ENCODE measurements at regions not wholly inside any gene's neighbourhood (a gene's known extent, or its start where the extent isn't known, plus 50 kb on each side); places are given as distances from the start of the nearest gene placed in this dataset.
A peak's percentile ranks its signal among the peaks of the same experiment; 100 is the strongest.

DNA sequence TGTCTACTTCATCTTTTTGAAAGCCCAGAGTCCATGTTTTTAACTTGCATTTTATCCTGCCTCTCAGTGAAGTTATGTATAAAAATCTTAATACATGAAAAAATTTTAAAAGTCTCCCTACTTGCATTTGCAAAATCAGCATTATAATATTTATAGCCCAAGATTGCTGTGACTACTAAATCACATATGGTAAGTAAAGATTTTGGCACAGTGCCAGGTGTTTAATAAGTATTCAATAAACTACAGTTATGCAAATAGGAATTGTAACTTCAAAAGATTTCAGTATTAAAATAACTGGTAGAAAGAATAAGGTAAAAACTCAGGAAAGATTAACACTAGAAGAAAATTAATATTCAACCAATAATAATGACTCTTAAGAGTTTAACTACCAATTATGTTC, 641.7 kb downstream of the LRRIQ3 start:
- Histone ChIP-seq H3K4me3 (no peak overlapping the region), H3K4me2 (no peak overlapping the region), H3K4me1 (ENCODE audit: insufficient read depth) (no peaks in the 10 kb centered on the region), H4K20me1 (replicated peaks; ENCODE audit: insufficient read depth) (no peaks in the 10 kb centered on the region), H3K36me3 (ENCODE audit: insufficient read depth) (no peaks in the 10 kb centered on the region), H2AFZ (no peak overlapping the region), H3F3A (replicated peaks; ENCODE audit: low read depth) (no peaks in the 10 kb centered on the region), H3K79me2 (replicated peaks; ENCODE audit: insufficient read depth) (no peaks in the 10 kb centered on the region), H3K27me3 (ENCODE audit: insufficient read depth) (no peaks in the 10 kb centered on the region), H3K27ac (ENCODE audit: low read depth) (no peak overlapping the region), H3K9me2 (ENCODE audit: insufficient read depth) (no peaks in the 10 kb centered on the region)
- Mint-ChIP-seq H3K27ac (no peak overlapping the region), H3K4me1 (no peaks in the 10 kb centered on the region), H3K4me3 (no peak overlapping the region), H3K27me3 (ENCODE audit: insufficient read depth, low read depth, poor library complexity) (no peaks in the 10 kb centered on the region), H3K36me3 (ENCODE audit: low read depth) (peaks cover 32% of the 10 kb centered on the region), H3K9me3 (peaks cover 38% of the 10 kb centered on the region)
- DNase-seq (ENCODE audit: low spot score) (no peak), ATAC-seq (no peak)
- TF ChIP-seq JUNB (IDR thresholded peaks at IDR 0.05; ENCODE audit: unreplicated experiment) (no peak), EZH2phosphoT487 (IDR thresholded peaks at IDR 0.05; ENCODE audit: unreplicated experiment) (no peak), STAT1 (IDR thresholded peaks at IDR 0.05; ENCODE audit: unreplicated experiment) (no peak), REST (IDR thresholded peaks at IDR 0.05; ENCODE audit: unreplicated experiment) (no peak), EZH2 (IDR thresholded peaks at IDR 0.05; ENCODE audit: low read depth, unreplicated experiment) (no peak), NANOG (IDR thresholded peaks at IDR 0.05; ENCODE audit: borderline replicate concordance) (no peak)
- TF ChIP-seq, protein P1, sequence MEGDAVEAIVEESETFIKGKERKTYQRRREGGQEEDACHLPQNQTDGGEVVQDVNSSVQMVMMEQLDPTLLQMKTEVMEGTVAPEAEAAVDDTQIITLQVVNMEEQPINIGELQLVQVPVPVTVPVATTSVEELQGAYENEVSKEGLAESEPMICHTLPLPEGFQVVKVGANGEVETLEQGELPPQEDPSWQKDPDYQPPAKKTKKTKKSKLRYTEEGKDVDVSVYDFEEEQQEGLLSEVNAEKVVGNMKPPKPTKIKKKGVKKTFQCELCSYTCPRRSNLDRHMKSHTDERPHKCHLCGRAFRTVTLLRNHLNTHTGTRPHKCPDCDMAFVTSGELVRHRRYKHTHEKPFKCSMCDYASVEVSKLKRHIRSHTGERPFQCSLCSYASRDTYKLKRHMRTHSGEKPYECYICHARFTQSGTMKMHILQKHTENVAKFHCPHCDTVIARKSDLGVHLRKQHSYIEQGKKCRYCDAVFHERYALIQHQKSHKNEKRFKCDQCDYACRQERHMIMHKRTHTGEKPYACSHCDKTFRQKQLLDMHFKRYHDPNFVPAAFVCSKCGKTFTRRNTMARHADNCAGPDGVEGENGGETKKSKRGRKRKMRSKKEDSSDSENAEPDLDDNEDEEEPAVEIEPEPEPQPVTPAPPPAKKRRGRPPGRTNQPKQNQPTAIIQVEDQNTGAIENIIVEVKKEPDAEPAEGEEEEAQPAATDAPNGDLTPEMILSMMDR (conservative IDR thresholded peaks at IDR 0.05; ENCODE audit: low read depth in 2 of 2) = no peak

DNA sequence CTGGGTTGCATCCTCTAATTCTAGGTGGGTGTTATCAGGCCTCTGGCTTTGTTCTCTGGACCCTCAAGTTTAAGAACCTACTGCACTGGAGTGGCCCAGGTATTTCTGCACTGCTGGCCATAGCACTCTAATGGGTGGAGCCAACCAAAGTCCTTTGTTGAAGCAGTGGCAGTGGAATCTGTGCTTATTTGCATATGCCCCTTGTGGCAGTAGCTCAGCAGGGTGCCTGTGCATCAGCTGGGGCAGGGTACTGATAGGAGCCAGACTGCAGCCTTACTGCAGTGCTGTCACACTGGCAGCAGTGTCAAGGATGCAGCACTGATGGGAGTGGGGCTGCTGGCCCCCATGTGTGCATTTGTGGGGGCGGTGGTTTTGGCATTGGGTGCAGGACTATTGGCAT, 660.6 kb downstream of the LRRIQ3 start:
- H3K9me3 Mint-ChIP-seq = peaks cover 6% of the 10 kb centered on the region; the same call in 2 of the 3 replicates
- no peaks in the 10 kb centered on the region for H3K27me3 Mint-ChIP-seq (ENCODE audit: insufficient read depth, low read depth, poor library complexity)
- H3K4me3 Mint-ChIP-seq = no peak overlapping the region
- Histone ChIP-seq H3K9me2 (ENCODE audit: insufficient read depth) (peaks cover 6% of the 10 kb centered on the region; the same call in 1 of the 2 replicates), H3K27me3 (ENCODE audit: insufficient read depth) (no peaks in the 10 kb centered on the region), H3K79me2 (replicated peaks; ENCODE audit: insufficient read depth) (no peaks in the 10 kb centered on the region), H3K36me3 (ENCODE audit: insufficient read depth) (no peaks in the 10 kb centered on the region), H3F3A (replicated peaks; ENCODE audit: low read depth) (no peaks in the 10 kb centered on the region), H3K4me2 (no peak overlapping the region), H2AFZ (no peak overlapping the region), H3K4me1 (ENCODE audit: insufficient read depth) (no peaks in the 10 kb centered on the region), H4K20me1 (replicated peaks; ENCODE audit: insufficient read depth) (no peaks in the 10 kb centered on the region), H3K27ac (ENCODE audit: low read depth) (no peak overlapping the region), H3K4me3 (no peak overlapping the region)
- H3K36me3 Mint-ChIP-seq (ENCODE audit: low read depth) = peaks cover 7% of the 10 kb centered on the region
- DNase-seq (ENCODE audit: low spot score) (peak; percentile 63), ATAC-seq (peak; percentile 53)
- peaks cover 2% of the 10 kb centered on the region; the same call in 1 of the 3 replicates for H3K4me1 Mint-ChIP-seq
- H3K27ac Mint-ChIP-seq = no peak overlapping the region
- no peak for TF ChIP-seq EZH2phosphoT487 (IDR thresholded peaks at IDR 0.05; ENCODE audit: unreplicated experiment)
- TF ChIP-seq ZNF331 (CRISPR knock-in tag; IDR thresholded peaks at IDR 0.05; ENCODE audit: low read depth) = no peak
- TF ChIP-seq POLR2AphosphoS5 (IDR thresholded peaks at IDR 0.05; ENCODE audit: low read depth) = no peak
- TF ChIP-seq REST (IDR thresholded peaks at IDR 0.05; ENCODE audit: unreplicated experiment) = no peak
- no peak for TF ChIP-seq ZNF114 (CRISPR knock-in tag; IDR thresholded peaks at IDR 0.05)
- TF ChIP-seq, protein P2, sequence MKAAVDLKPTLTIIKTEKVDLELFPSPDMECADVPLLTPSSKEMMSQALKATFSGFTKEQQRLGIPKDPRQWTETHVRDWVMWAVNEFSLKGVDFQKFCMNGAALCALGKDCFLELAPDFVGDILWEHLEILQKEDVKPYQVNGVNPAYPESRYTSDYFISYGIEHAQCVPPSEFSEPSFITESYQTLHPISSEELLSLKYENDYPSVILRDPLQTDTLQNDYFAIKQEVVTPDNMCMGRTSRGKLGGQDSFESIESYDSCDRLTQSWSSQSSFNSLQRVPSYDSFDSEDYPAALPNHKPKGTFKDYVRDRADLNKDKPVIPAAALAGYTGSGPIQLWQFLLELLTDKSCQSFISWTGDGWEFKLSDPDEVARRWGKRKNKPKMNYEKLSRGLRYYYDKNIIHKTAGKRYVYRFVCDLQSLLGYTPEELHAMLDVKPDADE (IDR thresholded peaks at IDR 0.05) = no peak
- TF ChIP-seq JUNB (IDR thresholded peaks at IDR 0.05; ENCODE audit: unreplicated experiment) = no peak
- no peak for TF ChIP-seq CREB1 (CRISPR knock-in tag; IDR thresholded peaks at IDR 0.05; ENCODE audit: low read depth)
- TF ChIP-seq, protein P1 (conservative IDR thresholded peaks at IDR 0.05; ENCODE audit: low read depth in 2 of 2) = no peak

Measured in GM23338 (cell line).